GM21381 (cell line): ENCODE measurements at regions not wholly inside any gene's neighbourhood (a gene's known extent, or its start where the extent isn't known, plus 50 kb on each side); places are given as distances from the start of the nearest gene placed in this dataset.

Experiments
- ATAC-seq: cut with Tn5 transposase; IDR thresholded peaks from one replicate; pipeline ENCODE4 v1.9.1; 2021; ENCODE audit warnings: mild to moderate bottlenecking, moderate library complexity; ENCODE audit not compliant: unreplicated experiment

- no peak for ATAC-seq
These were observed 60.9 kb upstream of the MGAT5 start for GRCh38 chr2:134193006-134193405.

DNA sequence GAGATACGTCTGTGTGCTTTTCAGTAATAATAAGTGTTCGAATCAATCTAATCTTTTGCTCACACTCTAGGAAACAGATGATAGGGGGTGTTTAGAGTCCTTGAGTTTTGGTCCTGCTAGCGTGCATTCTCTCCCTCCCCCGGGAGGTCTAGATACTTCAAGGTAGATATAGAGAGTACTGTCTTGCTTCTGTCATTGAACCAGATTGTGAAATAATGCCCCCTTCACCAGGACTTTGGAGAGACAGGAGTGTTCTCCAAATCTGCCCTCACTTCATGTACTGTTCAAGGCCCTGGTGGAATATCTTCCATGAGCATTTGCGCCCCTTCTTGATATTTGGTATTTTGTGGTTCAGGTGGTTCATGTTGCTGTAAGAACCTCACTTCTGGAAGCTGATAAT is 59.4 kb upstream of the MGAT5 start:
- ATAC-seq: no peak

DNA sequence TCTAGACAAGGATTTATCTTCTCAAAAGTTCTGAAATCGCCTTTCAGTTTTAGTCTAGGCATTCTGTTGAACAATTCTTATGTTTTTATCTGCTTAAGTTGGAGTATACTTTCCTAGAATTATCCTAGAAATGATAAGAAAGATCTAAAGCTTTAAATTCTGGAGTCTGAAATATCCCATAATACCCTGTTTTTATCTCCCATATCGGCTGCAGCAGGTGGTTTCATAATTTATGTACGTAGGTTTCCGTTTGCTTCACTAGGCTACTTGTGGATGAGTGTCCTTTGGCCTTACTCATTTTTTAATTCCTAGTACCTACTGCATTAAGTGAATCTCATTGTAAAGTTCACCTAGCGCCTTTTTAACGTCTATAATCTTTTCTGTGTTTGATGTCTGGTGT is 58.5 kb upstream of the MGAT5 start:
- ATAC-seq: no peak

DNA sequence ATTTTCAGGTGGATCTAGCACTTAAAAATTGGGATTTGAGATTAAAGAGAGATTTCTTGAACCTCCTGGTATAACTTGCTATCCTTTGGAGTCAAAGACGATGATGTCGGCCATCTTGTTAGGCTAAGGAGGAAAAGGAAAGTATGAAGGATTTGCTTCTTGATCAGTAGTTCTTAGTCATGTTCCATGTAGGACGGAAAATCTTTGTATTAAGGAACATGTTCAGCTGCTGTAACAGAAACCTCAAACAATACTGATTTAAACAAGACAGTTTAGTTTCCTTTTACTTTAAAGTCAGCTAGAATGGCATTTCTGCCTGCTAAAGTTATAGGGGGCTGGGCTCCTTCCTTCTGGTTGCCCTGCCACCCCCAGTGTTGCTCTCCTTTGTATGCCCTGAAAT is 56.4 kb upstream of the MGAT5 start:
- ATAC-seq: no peak

- no peak for ATAC-seq
These were observed 55.8 kb upstream of the MGAT5 start for GRCh38 chr2:134198006-134198634.

DNA sequence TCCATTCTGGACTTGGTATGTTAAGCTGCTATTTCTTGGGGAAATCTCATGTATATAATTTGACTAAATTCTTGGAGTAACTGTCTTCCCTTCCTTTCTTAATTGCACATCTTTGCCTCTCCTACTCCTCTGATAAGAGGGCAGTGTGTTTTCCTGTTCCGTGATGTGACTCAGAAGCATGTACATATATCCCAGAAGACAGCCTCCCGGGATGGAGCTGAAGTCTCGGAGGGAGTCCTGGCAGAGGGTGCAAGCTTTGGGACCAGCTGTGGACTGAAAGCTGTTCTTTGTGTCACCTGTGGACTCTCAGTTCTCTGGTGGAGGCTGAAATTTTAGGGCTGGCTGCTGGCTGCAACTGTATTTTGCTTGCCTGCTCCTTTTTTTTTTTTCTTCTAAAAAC is 54.7 kb upstream of the MGAT5 start:
- ATAC-seq: no peak

DNA sequence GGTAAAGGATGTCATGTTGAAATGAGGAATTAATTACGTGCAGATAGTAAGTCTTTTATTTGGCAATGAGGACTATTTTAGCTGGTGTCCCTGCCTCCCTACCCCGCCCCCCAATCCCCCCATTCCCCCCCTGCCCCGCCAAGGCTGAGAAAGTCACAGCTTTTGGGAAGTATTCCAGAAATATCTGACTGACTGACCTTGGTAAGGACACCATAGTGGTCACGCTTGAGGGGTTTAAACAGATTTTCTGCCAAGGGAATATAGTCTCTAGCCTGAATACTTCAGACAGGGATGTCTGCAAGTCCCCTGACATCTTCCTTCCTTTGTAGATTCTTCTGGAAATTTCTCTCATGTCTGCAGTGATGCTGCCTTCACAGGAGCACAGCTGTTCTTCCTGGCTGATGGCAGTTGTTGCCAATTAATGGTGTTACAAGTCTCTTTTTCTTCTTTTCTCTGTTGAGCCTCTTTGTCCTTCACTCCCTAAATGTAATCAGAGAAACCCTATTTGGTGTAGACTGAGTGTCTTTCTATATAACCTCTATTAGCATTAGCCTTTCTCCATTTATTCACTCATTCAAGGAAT is 53.7 kb upstream of the MGAT5 start:
- no peak for ATAC-seq

DNA sequence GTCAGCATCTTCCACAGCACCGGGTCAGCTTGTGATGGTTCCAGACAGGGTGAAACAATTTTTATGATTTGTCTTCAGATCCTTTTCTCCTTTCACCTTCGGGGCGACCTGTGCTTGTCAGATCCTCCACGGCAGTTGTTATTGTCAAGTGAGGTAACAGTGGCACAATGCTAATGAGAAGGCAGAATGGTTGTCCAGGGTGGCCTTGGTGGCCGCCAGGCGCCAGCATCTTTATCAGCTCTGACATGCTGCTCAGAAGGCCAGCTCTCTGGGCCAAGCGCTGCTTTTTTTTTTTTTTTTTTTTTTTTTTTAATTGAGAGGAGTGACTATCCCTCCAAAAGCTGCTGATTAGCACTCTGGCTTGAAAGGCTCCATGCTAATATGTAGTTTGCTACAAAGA is 52.3 kb upstream of the MGAT5 start:
- no peak for ATAC-seq

GRCh38 chr2:134202371-134202770 is 51.5 kb upstream of the MGAT5 start:
- ATAC-seq: no peak

- ATAC-seq: no peak
These were observed 50.7 kb upstream of the MGAT5 start for GRCh38 chr2:134203175-134203574.
